Activated CD4-positive, alpha-beta T cell treated with anti-CD3 and anti-CD28 coated beads, Interleukin-2, amount 50 U/mL, for 16 hours (primary cell): ENCODE measurements at regions not wholly inside any gene's neighbourhood (a gene's known extent, or its start where the extent isn't known, plus 50 kb on each side); places are given as distances from the start of the nearest gene placed in this dataset.
"Not testable (repeated sequence)": the region's sequence is repeated elsewhere in the genome, so short reads cannot be mapped to it uniquely, and the experiment has no call there.

Experiments used
- DNase-seq: peaks from one replicate; pipeline ENCODE4 v3.0.0-alpha.2; 2020

DNA sequence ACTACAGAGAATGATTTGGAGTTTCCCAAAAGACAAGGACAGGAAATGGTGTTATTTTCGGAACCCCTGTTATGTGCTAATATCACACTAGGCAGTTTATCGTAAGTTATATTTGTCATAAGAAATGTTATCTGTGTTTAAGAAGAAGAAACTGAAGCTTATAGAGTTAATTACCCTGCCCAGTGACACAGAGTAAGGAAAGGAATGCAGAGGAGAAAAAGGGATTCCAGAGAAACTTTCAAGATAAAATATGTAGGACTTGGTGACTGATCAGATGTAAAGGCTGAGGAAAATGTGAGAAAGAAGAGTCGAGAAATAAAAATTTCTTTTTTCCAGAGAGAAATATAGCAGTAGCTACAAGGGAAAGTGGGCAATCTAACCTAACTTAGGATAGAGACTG lies 63.5 kb upstream of the ZNF746 start:
- no peak for DNase-seq

DNA sequence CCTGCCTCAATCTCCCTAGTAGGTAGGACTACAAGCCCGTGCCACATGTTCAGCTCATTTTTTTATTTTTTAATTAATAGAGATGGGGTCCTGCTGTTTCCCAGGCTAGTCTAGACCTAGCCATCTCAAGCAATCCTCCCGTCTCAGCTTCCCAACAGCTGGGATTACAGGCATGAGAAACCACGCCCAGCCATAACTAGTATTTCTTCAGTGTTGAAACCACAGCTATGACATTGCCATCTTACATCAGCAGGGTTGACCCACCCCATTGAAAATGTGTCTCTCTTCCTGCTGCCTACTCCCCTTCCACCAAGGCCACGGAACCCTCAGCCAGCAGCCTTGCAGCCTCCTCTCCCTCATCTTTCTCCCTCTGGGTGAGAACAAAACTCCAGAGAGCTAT lies 62.1 kb upstream of the ZNF746 start:
- DNase-seq: no peak

- DNase-seq: no peak
Observed at GRCh38 chr7:149558149-149558861, 60.7 kb upstream of the ZNF746 start.

GRCh38 chr7:149556525-149556924 lies 58.9 kb upstream of the ZNF746 start:
- not testable (repeated sequence) for DNase-seq

DNA sequence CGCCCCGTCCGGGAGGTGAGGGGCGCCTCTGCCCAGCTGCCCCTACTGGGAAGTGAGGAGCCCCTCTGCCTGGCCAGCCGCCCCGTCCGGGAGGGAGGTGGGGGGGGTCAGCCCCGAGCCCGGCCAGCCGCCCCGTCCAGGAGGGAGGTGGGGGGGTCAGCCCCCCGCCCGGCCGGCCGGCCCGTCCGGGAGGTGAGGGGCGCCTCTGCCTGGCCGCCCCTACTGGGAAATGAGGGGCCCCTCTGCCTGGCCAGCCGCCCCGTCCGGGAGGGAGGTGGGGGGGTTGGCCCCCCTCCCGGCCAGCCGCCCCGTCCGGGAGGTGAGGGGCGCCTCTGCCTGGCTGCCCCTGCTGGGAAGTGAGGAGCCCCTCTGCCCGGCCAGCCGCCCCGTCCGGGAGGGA lies 57.2 kb upstream of the ZNF746 start:
- DNase-seq: not testable (repeated sequence)

- not testable (repeated sequence) for DNase-seq
Observed at GRCh38 chr7:149553991-149554390, 56.4 kb upstream of the ZNF746 start.

DNA sequence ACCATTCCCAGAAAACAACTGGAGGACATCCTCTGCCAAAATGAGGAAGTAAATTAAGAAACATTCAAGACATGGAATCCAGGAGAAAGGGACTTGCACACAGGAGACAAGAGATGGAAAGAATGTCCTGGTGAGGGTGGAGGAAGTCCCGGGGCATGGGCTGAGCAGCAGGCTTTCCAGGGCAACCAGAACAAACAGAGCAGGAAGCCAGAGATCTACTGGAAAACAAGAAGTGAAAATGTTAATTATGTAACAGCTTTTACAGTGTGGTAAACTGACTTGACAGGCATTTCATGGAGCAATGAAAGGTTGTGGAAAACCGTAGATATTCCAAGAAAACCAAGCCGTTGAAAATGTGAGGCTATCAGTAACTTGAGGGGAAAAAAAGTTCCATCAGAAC lies 55.2 kb upstream of the ZNF746 start:
- no peak for DNase-seq
